ENCODE measurements at regions not wholly inside any gene's neighbourhood (a gene's known extent, or its start where the extent isn't known, plus 50 kb on each side); places are given as distances from the start of the nearest gene placed in this dataset.
"Not testable (repeated sequence)": the region's sequence is repeated elsewhere in the genome, so short reads cannot be mapped to it uniquely, and the experiment has no call there.

DNA sequence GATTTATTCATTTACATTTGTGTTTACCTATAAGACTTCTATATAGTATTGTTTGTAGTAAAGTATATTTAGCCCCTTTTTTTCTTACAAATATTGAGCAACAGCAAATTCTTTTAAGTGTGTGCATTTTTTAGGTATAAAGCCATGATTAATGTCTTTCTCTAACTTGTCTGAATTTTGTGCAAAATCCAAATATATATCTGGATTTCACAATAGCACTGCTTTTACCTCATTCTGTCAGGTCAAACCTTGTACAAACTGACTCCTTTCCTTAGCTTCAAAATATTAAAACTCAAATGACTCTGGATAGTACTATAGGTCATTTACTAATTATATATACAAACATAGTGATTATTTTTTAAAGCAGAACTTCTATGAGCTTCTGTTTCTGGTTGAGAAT is 563.0 kb upstream of the SPRY2 start:
- TF ChIP-seq, protein P1, sequence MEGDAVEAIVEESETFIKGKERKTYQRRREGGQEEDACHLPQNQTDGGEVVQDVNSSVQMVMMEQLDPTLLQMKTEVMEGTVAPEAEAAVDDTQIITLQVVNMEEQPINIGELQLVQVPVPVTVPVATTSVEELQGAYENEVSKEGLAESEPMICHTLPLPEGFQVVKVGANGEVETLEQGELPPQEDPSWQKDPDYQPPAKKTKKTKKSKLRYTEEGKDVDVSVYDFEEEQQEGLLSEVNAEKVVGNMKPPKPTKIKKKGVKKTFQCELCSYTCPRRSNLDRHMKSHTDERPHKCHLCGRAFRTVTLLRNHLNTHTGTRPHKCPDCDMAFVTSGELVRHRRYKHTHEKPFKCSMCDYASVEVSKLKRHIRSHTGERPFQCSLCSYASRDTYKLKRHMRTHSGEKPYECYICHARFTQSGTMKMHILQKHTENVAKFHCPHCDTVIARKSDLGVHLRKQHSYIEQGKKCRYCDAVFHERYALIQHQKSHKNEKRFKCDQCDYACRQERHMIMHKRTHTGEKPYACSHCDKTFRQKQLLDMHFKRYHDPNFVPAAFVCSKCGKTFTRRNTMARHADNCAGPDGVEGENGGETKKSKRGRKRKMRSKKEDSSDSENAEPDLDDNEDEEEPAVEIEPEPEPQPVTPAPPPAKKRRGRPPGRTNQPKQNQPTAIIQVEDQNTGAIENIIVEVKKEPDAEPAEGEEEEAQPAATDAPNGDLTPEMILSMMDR (IDR thresholded peaks at IDR 0.05), result no peak
- Mint-ChIP-seq H3K36me3 (ENCODE audit: low read depth) (no peaks in the 10 kb centered on the region), H3K4me3 (no peak overlapping the region), H3K4me1 (no peaks in the 10 kb centered on the region), H3K27me3 (no peaks in the 10 kb centered on the region), H3K9me3 (peaks cover under 1% of the 10 kb centered on the region), H3K27ac (no peak overlapping the region)
- ChIA-PET CTCF (no interaction called here), POLR2A (no interaction called here)
- DNase-seq (no peak), ATAC-seq (ENCODE audit: low read depth) (no peak)
- intact Hi-C loops (cut with micrococcal nuclease), result no loop called here

DNA sequence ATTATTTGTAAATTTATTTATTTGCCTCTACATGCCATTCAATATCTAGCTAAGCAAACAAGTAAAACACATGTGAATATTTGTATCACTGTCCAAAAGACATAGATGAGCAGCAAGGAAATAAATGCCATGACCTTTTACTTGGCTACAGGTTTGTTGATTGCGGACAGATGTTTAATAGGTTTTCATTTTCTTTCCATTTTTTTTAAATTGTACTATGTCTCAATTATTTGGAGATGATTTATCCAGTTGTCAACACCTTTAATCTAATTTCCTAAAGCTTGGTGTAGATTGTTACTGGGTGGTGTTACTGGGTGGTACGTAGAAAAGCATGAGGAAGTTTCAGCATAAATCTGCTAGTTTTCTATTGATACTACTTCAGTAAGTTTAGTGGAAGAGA is 560.6 kb upstream of the SPRY2 start:
- intact Hi-C loops (cut with micrococcal nuclease), result no loop called here
- Mint-ChIP-seq H3K9me3 (no peaks in the 10 kb centered on the region), H3K27ac (no peak overlapping the region), H3K36me3 (ENCODE audit: low read depth) (no peaks in the 10 kb centered on the region), H3K27me3 (no peaks in the 10 kb centered on the region), H3K4me3 (no peak overlapping the region), H3K4me1 (no peaks in the 10 kb centered on the region)
- DNase-seq, result no peak
- no peak for ATAC-seq (ENCODE audit: low read depth)
- TF ChIP-seq, protein P1 (IDR thresholded peaks at IDR 0.05), result no peak
- ChIA-PET CTCF (no interaction called here), POLR2A (no interaction called here)

DNA sequence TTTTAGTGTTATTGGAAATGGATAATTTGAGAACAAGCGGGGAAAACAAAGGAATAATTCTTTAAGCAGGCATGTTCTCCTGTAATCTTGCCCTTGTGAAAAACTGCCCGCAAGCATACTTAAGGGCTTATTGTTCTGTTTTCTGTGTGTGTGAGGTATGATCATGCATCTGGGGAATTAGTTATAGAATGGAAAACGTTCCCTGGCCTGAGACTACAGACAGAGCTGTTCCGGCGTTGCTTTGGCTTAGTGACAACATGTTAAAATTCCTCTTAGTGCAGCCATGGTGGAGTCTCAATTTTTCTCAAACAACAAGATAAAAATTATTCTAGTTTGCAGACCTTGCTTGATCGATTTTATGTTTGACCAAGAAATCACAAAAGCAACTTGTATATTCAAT is 560.2 kb upstream of the SPRY2 start:
- no peaks in the 10 kb centered on the region for H3K36me3 Mint-ChIP-seq (ENCODE audit: low read depth)
- no peaks in the 10 kb centered on the region for H3K9me3 Mint-ChIP-seq
- TF ChIP-seq, protein P1 (IDR thresholded peaks at IDR 0.05), result no peak
- no peak for ATAC-seq (ENCODE audit: low read depth)
- H3K27me3 Mint-ChIP-seq, result no peaks in the 10 kb centered on the region
- intact Hi-C loops (cut with micrococcal nuclease), result no loop called here
- H3K4me3 Mint-ChIP-seq, result no peak overlapping the region
- no peaks in the 10 kb centered on the region for H3K4me1 Mint-ChIP-seq
- no peak for DNase-seq
- H3K27ac Mint-ChIP-seq, result no peak overlapping the region
- POLR2A ChIA-PET, result no interaction called here
- CTCF ChIA-PET, result no interaction called here

DNA sequence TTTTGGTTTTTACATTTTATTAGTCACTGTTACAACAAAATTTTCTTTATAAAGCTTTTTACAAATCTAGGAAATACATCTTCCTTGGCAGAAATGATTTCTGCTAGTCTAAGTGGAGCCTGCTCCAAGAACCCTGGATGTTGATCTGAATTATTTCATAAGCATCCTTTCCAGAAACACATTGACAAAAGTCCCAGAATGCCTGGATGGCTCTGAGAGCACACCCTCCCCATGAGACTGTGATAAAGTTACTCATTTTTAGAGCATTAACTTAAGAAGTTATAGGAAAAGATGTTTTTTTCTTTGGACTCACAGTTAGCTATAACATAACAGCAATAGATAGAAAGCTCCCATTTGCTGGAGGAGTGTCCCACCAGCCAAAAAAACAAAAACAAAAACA is 559.6 kb upstream of the SPRY2 start:
- Mint-ChIP-seq H3K4me3 (no peak overlapping the region), H3K9me3 (no peaks in the 10 kb centered on the region), H3K4me1 (no peaks in the 10 kb centered on the region), H3K27ac (no peak overlapping the region), H3K36me3 (ENCODE audit: low read depth) (no peaks in the 10 kb centered on the region), H3K27me3 (no peaks in the 10 kb centered on the region)
- ChIA-PET CTCF (no interaction called here), POLR2A (no interaction called here)
- ATAC-seq (ENCODE audit: low read depth), result no peak
- no peak for DNase-seq
- intact Hi-C loops (cut with micrococcal nuclease), result no loop called here
- TF ChIP-seq, protein P1 (IDR thresholded peaks at IDR 0.05), result no peak

DNA sequence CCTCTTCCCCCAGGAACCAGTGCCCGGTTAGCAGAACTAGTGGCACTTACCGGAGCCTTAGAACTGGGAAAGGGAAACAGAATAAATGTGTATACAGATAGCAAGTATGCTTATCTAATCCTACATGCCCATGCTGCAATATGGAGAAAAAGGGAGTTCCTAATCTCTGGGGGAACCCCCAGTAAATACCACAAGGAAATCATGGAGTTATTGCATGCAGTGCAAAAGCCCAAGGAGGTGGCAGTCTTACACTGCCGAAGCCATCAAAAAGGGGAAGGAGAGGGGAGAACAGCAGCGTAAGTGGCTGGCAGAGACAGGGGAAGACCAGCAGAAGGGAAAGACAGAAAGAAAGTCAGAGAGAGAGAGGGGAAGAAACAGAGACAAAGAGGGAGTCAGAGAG is 556.7 kb upstream of the SPRY2 start:
- ATAC-seq (ENCODE audit: low read depth); H3K27me3 Mint-ChIP-seq; POLR2A ChIA-PET; H3K4me1 Mint-ChIP-seq; H3K4me3 Mint-ChIP-seq; H3K36me3 Mint-ChIP-seq (ENCODE audit: low read depth); H3K9me3 Mint-ChIP-seq; CTCF ChIA-PET; DNase-seq; intact Hi-C loops (cut with micrococcal nuclease); H3K27ac Mint-ChIP-seq: not testable (repeated sequence)

DNA sequence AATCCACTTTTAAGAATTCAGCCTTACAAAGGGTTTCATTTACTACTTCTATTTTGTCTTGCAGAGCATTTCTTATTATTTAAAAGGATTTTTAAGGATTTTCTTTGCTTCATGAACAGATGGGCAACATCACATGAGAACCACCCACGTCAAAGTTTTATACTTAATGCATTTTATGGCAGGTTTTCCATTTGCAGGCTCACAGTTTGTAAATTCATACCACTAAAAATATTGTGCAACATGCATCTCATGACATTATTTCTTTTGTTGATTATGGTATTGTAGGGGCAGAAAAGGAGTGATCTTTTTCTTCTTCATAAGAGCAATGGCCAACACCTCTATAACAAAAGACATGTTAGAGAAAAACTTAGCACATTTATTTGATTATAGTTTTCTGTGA is 554.0 kb upstream of the SPRY2 start:
- ATAC-seq (ENCODE audit: low read depth) (no peak), DNase-seq (no peak)
- TF ChIP-seq, protein P1 (IDR thresholded peaks at IDR 0.05), result no peak
- H3K4me3 Mint-ChIP-seq, result no peak overlapping the region
- H3K9me3 Mint-ChIP-seq, result no peaks in the 10 kb centered on the region
- intact Hi-C loops (cut with micrococcal nuclease), result no loop called here
- no peaks in the 10 kb centered on the region for H3K36me3 Mint-ChIP-seq (ENCODE audit: low read depth)
- H3K4me1 Mint-ChIP-seq, result no peaks in the 10 kb centered on the region
- H3K27me3 Mint-ChIP-seq, result no peaks in the 10 kb centered on the region
- no peak overlapping the region for H3K27ac Mint-ChIP-seq
- POLR2A ChIA-PET, result no interaction called here
- CTCF ChIA-PET, result no interaction called here
